NCI-H748 treated with DMSO at 0.1 percent for 48 hours (cell line): ENCODE measurements at regions not wholly inside any gene's neighbourhood (a gene's known extent, or its start where the extent isn't known, plus 50 kb on each side); places are given as distances from the start of the nearest gene placed in this dataset.
A peak's percentile ranks its signal among the peaks of the same experiment; 100 is the strongest.
"Not testable (repeated sequence)": the region's sequence is repeated elsewhere in the genome, so short reads cannot be mapped to it uniquely, and the experiment has no call there.

ENCODE experiments used
- DNase-seq: peaks from one replicate; lab custom pipeline; 2025; lab: John Stamatoyannopoulos, UW

- no peak for DNase-seq
These were observed 311.4 kb downstream of the PDCD6IP start for GRCh38 chr3:34109846-34110245.

- no peak for DNase-seq
These were observed 312.9 kb downstream of the PDCD6IP start for GRCh38 chr3:34111361-34111760.

GRCh38 chr3:34112261-34112660, 313.8 kb downstream of the PDCD6IP start:
- not testable (repeated sequence) for DNase-seq

- DNase-seq: no peak
These were observed 332.7 kb downstream of the PDCD6IP start for GRCh38 chr3:34131091-34131490.

GRCh38 chr3:34132069-34132692, 333.8 kb downstream of the PDCD6IP start:
- DNase-seq: no peak

GRCh38 chr3:34139566-34139965, 341.1 kb downstream of the PDCD6IP start:
- DNase-seq: no peak

GRCh38 chr3:34140616-34141015, 342.2 kb downstream of the PDCD6IP start:
- DNase-seq: no peak

- DNase-seq: no peak
These were observed 343.5 kb downstream of the PDCD6IP start for GRCh38 chr3:34141841-34142337.

- peak; percentile 13 for DNase-seq
These were observed 347.4 kb downstream of the PDCD6IP start for GRCh38 chr3:34145796-34146195.

GRCh38 chr3:34146596-34146995, 348.2 kb downstream of the PDCD6IP start:
- DNase-seq: no peak

- DNase-seq: no peak
These were observed 352.6 kb downstream of the PDCD6IP start for GRCh38 chr3:34150992-34151391.

- no peak for DNase-seq
These were observed 354.2 kb downstream of the PDCD6IP start for GRCh38 chr3:34152656-34153055.

- no peak for DNase-seq
These were observed 356.7 kb downstream of the PDCD6IP start for GRCh38 chr3:34155108-34155507.

GRCh38 chr3:34155666-34156065, 357.2 kb downstream of the PDCD6IP start:
- no peak for DNase-seq

- DNase-seq: no peak
These were observed 359.1 kb downstream of the PDCD6IP start for GRCh38 chr3:34157491-34157890.

- no peak for DNase-seq
These were observed 361.4 kb downstream of the PDCD6IP start for GRCh38 chr3:34159613-34160420.

GRCh38 chr3:34169636-34170035, 371.2 kb downstream of the PDCD6IP start:
- not testable (repeated sequence) for DNase-seq

GRCh38 chr3:34174740-34175139, 376.3 kb downstream of the PDCD6IP start:
- no peak for DNase-seq

- DNase-seq: peak; percentile 79
These were observed 377.3 kb downstream of the PDCD6IP start for GRCh38 chr3:34175636-34176176.

GRCh38 chr3:34176723-34177122, 378.3 kb downstream of the PDCD6IP start:
- no peak for DNase-seq

GRCh38 chr3:34178415-34178814, 380.0 kb downstream of the PDCD6IP start:
- DNase-seq: no peak

- DNase-seq: no peak
These were observed 381.3 kb downstream of the PDCD6IP start for GRCh38 chr3:34179716-34180115.

- no peak for DNase-seq
These were observed 382.1 kb downstream of the PDCD6IP start for GRCh38 chr3:34180532-34180931.
